Stimulated activated CD4-positive, alpha-beta T cell treated with anti-CD3 and anti-CD28 coated beads, Interleukin-1b, Interleukin-23, amount 100 ng/mL, for 1 hour (primary cell): ENCODE measurements at regions not wholly inside any gene's neighbourhood (a gene's known extent, or its start where the extent isn't known, plus 50 kb on each side); places are given as distances from the start of the nearest gene placed in this dataset.

Experiments
- DNase-seq, 2 donors: peaks; one replicate each; pipeline ENCODE4 v3.0.0-alpha.2; 2020; ENCODE audit warnings: low read depth in 2 of 2

DNA sequence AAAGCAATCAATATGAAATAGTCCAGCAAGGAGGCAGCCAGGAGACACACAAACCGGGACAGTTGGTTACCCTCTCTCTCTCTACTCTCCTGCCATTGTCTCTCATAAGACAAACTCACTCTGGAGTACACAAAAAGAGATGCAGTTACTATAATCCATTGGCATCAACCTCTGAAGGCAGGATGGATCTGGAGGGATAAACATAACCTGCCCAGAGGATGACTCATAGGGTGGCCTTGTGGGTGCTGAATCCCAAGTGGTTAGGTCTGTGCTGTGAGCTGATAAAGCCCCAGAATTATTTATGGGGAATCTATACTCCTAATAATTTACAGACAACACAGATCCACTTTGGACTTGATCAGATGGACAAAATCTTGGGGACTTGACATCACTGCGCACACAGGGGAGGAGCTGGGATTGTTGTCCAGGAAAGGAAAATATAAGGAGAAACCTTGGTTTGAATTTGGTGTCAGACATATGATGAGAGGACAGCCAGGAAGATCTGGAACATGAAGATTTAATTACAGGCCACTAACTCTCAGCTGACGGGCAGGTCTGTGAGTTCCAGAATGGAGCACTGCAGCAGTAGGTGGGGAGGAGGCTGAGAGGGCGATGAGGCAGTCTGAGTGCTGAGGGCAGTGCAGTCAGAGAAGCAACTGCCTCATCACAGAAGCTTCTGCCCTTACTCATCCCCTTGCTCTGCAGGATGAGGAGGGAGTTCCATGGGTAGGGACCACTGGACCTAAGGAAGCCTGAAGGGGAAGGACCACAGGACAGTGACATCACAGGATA is 113.9 kb upstream of the PRSS58 start:
- DNase-seq, result no peak

GRCh38 chr7:142365410-142365842 is 107.6 kb upstream of the PRSS58 start:
- no peak for DNase-seq

DNA sequence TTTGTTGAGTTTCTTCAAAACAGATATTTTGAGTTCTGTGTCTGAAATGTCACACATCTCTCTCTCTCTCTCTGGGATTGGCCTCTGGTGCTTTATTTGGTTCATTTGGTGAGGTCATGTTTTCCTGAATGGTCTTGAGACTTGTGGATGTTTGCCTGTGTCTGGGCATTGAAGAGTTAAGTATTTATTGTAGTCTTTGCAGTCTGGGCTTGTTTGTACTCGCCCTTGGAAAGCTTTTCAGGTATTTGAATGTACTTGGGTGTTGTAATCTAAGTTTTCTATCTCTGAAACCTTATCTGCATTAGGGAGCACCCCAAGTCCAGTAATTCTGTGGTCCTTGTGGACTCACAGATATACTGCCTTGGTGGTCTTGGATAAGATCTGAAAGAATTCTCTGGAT is 106.7 kb upstream of the PRSS58 start:
- no peak for DNase-seq

- no peak for DNase-seq
Observed at GRCh38 chr7:142362349-142362748, 104.5 kb upstream of the PRSS58 start.

DNA sequence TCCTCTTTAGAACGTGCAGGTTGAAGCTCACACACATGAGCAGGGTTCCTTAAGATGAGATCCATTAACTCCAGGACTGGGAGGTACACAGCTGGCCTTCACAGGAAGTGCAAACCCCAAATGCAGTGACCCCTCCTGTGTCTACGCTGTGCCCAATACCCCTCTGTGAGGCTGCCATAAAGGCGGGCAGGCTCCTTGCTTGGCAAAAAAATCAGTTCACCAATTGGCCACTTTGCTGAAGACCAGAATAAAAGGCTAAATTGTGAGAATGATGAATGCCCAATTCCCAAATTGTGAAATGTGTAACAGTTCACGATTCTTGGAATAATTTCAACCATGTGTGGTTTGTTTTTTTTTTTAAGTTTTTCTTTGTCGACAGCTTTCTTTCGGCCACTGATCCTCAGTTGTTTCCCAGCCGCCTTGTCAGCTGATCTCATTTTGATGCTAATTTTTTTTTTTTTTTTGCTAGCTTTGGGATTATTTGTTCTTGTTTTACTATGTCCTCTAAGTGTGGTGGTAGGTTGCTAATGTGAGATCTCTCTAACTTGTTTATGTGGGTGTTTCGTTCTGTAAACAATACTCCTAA is 101.9 kb upstream of the PRSS58 start:
- no peak for DNase-seq

DNA sequence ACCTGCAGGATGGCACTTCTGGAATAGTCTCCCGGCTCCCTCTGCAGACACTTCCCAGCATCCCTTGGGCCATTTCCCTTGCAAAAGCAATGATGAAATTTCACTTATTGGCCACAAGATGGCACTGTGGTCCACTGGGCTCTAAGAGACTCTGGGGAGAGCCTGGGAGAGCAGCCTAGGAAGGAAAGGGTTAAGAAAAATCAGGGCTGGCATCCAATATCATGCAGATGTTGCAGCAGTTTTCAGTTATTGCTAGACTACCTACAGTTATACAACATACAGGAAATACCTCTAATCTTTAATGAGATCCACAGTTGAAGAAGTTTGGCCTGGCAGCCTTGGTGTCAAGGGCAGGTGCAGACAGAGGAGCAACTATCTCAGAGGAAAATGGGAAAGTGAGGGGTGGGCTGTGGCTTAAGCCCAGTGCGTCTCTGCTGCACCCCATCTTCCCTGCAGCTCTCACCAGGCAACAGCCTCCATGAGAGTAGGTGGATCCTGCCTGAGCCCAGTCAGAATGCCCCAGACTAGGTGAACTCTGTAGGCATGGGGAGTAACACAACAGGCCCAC is 100.2 kb upstream of the PRSS58 start:
- no peak for DNase-seq

GRCh38 chr7:142356166-142356565 is 98.3 kb upstream of the PRSS58 start:
- DNase-seq, result no peak

DNA sequence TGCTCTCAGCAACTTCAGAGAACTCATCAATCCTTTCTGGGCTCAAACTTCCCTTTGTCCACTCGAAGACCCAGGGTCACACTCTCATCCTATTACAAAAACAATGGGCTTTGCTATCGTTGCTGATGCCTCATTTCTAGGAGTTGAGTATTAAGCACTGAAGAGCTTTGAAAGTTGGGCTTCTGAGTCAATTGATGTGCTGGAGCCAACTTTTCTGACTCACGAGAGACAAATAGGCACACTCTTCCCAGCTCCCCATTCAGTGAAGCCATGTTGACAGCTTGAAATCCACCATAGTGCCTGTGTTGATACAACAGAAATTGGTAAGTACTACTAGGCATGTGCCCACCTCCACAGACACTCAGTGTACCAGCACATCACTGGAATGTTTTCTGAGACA is 97.5 kb upstream of the PRSS58 start:
- DNase-seq, result no peak

DNA sequence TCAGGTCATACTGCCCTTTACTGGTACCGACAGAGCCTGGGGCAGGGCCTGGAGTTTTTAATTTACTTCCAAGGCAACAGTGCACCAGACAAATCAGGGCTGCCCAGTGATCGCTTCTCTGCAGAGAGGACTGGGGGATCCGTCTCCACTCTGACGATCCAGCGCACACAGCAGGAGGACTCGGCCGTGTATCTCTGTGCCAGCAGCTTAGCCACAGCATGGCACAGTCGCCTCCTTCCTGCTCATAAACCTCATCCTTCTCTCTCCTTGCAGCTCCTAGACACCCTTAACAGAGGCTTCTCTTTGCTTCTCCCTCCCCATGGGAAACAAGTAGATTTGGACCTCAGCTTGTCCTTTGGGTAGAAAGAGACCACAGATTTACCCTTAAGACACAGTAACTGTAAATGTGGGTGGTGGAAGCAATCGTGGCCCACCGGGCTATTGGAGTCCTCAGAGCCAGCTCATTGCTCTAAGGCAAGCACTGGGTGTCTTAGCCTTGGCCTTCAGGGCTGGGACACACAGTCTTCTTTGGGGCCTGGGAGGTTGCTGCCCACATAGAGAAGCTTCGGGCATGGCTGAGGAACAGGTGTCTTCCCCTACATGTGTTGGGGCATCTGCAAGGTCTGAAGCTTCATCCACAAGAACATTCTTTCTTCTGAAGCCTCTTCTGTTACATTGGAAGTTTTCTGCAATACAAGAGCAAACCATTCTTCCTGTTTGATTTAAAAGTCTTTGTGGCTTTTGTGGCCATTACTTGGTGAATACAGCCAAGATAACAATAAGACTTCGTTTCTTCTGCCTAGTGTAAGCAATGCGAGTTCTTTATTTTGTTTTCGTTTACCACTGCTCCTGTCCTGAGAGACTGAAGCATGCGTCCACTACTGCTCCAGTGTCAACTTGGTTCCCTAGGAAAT is 95.5 kb upstream of the PRSS58 start:
- no peak for DNase-seq

GRCh38 chr7:142352543-142352942 is 94.7 kb upstream of the PRSS58 start:
- DNase-seq, result no peak

DNA sequence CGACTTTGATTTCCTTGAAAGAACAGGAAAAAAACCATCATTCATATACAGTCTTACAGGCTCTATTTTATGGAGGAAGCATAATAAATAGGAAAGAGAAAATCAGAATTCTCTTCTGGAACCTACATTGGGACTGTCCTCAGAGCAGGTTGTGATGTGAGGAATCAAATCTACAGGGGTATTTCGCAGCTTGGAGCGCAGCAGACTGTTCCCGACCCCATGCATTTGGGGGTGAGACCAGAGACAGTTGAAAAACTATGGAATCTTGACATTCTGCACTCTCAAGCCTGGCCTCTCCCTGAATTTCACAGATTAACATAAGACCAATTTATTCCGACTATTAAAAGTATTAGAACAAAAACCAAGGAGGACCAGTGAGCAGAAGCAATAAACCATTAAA is 93.3 kb upstream of the PRSS58 start:
- no peak for DNase-seq

DNA sequence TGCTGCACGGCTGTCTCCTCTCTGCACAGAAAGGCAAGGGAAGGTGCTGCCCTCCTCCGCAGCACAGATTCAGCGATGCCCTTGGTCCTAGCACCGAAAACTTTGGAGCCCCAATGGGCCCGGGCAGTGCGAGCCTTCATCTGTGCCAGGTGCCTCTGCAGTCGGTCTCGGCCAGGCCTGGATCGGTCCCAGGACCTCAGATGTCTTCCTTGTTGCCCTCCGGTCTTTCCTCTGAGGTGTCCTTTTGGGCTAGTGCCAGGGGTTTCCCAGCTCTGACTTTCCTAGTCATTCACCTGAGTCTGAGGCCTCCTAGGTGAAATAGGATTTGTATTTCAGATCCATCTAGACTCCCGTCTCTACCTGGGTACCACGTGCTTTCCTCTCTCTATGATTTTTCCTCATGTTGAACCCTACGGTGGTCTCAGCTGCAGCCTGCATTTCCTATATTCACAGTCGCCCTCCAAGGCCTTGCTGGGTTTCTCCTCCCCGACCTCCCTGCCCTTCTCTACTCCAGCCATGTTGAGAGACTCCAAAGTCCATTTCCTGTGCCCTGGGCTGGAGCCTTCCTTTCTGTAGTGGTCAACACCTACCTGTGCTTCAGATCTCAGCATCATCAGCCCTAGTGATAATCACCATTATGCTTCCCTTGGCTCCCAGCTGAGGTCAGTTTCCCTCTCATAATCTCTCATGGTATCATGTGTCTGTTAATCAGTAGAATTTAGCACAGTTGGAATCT is 92.0 kb upstream of the PRSS58 start:
- no peak for DNase-seq

GRCh38 chr7:142348921-142349405 is 91.1 kb upstream of the PRSS58 start:
- no peak for DNase-seq

DNA sequence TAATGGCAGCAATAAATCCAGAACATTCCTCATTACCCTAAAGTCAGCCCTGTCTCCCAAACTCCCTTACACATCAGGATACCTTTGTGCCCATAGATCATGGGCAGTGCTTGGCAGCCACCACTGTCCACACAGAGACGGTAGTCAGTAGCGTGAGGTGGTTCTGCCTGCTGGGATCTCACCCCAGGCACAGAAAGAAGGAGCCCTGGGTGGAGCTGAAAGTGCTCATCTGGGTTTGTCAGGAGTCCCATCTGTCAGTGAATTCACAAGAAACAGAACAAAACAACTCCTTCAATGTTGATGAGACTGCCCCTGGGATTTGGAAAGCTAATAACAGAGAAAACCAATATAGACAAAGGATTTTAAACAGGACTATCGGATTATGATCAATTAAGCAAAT is 90.2 kb upstream of the PRSS58 start:
- no peak for DNase-seq

- no peak for DNase-seq
Observed at GRCh38 chr7:142347091-142347490, 89.2 kb upstream of the PRSS58 start.

- DNase-seq, result no peak
Observed at GRCh38 chr7:142345811-142346210, 88.0 kb upstream of the PRSS58 start.

- no peak for DNase-seq
Observed at GRCh38 chr7:142338633-142339501, 81.0 kb upstream of the PRSS58 start.

DNA sequence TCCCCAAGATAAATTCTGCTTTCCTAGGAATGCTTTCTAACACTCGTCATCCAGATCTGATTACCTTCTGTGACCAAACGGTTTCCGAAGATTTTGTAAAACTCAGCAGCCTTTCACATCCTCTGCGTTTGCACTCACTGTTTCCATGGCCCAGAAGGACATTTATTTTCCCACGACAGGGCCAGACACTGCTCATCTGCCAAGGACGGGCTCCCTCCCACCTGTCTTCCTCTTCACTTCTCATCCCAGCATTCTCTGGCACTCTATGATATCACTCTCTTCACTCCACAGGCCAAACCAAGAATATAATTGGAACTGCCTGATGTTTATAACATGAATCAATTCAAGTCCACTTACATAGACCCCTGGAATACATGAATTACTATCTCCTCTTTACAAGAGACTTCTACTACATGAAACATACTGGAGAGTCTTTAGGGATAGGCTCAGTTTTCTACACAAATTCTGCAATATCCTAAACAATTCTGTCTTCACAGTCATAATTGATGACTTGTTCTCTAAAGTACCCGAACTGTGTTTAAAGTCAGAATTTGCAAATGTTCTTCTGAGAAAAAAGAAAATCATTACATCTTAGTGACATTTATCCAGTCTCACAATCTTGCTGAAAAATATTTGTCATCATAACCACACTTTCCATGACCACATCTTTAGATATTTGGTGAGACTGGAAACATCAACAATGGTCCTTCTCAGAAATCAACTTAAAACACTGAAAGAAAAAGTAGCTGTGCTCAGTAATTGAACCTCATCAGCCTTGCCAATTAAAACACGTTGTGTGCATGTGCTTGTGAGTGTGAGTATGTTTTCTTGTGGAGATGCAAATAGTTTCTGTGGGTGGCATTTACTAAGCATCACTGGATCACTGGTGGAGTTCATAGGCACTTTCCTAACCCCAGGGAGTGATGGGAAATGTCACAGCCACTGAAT is 79.5 kb upstream of the PRSS58 start:
- DNase-seq, result no peak

DNA sequence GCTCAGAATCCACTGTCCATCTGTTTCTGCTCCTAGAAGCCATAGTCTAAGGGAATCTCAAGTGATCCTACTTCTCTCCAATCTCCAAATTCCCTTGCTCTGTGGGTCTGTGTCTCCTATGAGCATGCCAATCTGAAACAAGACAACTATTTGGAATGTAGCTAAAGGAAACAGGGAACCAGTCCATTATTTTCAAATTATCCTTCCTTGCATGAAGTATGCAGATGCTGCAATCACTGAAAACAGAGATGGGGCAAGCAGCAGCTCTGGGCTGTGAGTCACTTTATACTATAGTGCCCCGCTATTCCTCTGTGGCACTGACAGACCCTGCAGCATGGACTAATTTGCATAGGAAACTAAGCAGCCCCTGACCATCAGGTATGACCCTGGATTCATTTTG is 76.9 kb upstream of the PRSS58 start:
- DNase-seq, result no peak
